GM18507 (cell line): ENCODE measurements at regions not wholly inside any gene's neighbourhood (a gene's known extent, or its start where the extent isn't known, plus 50 kb on each side); places are given as distances from the start of the nearest gene placed in this dataset.
"Not testable (repeated sequence)": the region's sequence is repeated elsewhere in the genome, so short reads cannot be mapped to it uniquely, and the experiment has no call there.

Experiments used
- DNase-seq: peaks from one replicate; pipeline ENCODE4 v3.0.0; 2011; ENCODE audit warnings: low read depth; ENCODE audit not compliant: insufficient read length; ENCODE audit errors: extremely low spot score
- FAIRE-seq: peaks from 2 replicates; lab custom pipeline; 2011; peaks lifted over from hg19 to GRCh38; lab: Jason Lieb, UNC

GRCh38 chr9:88596376-88596775 lies 61.4 kb downstream of the NXNL2 start:
- FAIRE-seq (no peak), DNase-seq (no peak)

- FAIRE-seq (no peak), DNase-seq (no peak)
Observed at GRCh38 chr9:88604836-88605511, 70.0 kb downstream of the NXNL2 start.

- DNase-seq (no peak), FAIRE-seq (no peak)
Observed at GRCh38 chr9:88605512-88606362, 70.8 kb downstream of the NXNL2 start.

DNA sequence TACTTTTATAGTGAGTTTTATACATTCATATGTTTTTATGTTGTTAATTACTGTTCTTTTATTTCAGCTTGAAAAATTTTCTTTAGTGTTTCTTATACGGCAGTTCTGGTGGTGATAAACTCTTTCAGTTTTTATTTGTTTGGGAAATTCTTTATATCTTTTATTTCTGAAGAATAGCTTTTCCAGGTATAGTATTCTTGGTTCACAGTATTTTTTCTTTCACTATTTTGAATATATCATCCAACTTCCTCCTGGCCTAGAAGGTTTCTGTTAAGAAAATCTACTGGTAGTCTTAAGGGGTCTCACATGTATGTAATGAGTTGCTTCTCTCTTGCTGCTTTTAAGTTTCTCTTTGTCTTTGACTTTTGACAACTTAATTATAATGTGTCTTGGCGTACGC lies 79.4 kb downstream of the NXNL2 start:
- no peak for FAIRE-seq
- no peak for DNase-seq

DNA sequence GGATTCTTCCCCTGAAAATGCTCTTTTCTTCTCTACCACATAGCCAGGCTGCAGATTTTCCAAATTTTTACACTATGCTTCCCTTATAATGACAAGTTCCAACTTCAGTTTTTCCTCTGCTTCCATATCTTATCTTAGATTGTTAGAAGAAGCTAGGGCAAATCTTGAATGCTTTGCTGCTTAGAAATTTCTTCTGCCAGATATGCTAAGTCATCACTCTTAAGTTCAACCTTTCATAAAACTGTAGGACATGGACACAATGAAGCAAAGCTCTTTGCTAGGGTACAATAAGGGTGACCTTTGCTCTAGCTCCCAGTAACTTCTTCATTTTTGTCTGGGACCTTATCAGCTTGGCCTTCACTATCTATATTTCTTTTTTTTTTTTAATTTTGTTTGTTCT lies 88.7 kb downstream of the NXNL2 start:
- FAIRE-seq = no peak

DNA sequence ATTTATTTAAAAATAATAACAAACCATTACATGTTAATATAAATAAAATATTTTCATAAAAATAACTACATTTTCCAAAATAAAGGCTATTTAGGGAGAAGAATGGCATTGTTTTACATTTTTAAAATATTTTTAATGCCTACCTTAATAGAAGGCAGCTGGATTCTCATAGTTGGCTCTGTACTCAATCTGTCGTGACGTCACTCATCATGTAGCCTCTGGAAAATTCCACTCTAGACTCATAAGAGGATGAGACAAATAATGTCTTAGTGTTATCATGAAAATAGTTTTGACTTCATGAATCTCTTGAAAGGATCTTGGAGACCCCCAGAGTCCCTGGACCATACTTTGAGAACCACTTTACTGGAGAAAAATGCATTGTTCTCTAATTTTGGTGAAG lies 93.1 kb downstream of the NXNL2 start:
- FAIRE-seq = no peak
- DNase-seq = no peak

More for the DNA sequence above, 88.7 kb downstream of the NXNL2 start:
- DNase-seq = no peak

DNA sequence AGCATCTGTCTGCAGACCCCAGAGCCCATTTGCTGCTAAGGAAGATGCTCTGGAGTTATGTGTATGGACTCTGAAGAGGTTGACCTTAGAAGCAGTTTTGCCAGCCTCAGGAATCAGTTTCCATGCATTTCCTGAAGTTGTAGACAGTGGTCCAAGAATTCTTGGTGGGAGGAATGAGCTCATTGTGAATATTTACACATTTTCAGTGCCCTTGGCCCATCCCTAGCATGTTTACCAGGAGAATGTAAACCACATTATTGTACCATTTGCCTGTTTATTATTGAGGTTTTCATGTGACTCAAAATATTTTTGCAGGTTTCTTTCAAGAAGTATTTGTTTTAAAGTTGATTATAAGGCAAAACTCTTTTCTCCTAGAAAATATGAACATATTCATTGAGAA lies 93.8 kb downstream of the NXNL2 start:
- DNase-seq (no peak), FAIRE-seq (no peak)

DNA sequence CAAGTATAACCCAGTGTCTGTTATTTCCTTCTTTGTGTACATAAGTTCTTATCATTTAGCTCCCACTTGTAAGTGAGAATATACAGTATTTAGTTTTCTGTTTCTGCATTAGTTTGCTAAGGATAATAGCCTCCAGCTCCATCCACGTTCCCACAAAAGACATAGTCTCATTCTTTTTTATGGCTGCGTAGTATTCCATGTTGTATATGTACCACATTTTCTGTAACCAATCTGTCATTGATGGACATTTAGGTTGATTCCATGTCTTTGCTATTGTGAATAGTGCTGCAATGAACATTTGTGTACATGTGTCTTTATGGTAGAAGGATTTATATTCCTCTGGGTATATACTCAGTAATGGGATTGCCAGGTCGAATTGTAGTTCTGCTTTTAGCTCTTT lies 95.6 kb downstream of the NXNL2 start:
- not testable (repeated sequence) for FAIRE-seq, DNase-seq

DNA sequence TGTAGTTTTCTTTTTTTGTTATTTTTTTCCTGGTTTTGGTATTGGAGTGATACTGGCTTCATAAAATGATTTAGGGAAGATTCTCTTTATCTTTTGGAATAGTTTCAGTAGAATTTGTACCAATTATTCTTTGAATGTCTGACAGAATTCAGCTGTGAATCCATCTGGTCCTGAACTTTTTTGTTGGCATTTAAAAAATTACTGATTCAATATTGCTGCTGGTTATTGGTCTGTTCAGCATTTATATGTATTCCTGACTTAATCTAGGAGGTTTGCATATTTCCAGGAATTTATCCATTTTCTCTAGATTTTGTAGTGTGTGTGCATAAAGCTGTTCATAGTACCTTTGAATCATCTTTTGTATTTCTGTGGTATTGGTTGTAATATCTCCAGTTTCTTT lies 100.2 kb downstream of the NXNL2 start:
- FAIRE-seq = no peak
- DNase-seq = no peak

DNA sequence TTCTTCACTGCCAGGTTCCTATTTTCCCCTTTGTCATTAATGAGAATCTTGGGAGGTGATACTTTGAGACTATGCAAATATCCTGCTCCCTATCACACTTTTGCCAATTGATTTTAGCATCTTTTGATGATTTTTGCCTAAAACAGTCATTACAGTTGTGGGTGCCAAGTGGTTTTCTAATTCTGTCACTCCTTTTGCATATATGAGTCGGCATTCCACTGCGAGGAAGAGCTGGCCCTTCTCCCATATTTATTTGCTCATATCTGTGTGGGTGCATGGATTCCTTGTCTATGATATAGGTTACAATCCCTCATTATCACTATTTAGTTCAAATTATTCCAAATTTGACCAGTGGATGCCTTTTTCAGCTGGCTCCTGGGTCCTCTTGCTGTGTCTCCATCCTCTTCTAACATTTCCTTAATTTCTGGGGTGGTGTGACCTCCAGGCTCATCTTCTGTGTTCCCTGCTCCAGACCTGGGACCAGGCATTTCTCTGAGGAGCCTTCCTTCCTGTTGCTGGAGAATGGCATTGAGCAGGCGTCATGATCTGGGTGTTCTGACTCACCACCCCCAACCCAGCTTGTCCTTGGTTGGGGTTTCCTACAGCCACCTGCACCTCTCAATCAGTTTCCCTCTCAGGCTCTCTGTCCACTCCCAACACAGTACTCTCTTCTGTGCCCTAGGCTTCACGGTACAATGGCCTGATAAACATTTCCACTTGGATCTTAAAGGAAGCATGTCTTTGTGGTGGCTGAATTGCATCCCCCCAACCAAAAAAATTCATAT lies 106.7 kb downstream of the NXNL2 start:
- FAIRE-seq (no peak), DNase-seq (no peak)

DNA sequence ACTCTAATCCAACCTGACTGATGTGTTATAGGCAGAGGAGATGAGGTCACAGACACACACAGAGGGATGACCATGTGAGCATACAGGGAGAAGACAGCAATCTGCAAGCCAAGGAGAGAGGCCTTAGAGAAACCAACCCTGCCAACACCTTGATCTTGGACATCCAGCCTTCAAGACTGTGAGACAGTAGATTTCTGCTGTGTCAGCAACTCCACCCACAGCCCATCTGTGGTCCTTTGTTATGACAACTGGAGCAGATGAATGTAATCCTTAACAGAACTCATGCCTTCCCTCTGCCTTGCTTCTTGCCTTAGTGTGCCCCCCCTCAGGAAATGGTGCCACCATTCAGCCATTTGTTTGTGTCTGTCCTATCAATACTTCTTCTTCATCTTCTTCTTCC lies 107.4 kb downstream of the NXNL2 start:
- FAIRE-seq (no peak), DNase-seq (no peak)

DNA sequence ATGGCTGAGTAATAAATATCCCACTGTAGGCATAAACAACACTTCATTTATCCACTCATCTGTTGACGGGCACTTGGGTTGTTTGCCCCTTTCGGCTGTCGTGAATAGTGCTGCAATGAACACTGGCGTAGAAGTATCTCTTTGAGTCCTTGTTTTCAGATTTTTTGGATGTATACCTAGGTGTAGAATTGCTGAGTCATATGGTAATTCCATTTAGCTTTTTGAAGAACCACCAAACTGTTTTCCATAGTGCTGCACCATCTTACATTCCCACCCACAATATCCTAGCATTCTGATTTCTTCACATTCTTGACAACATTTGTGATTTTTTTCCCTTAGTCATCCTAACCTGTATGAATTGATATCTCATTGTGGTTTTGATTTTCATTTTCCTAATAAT lies 109.0 kb downstream of the NXNL2 start:
- FAIRE-seq = no peak
- DNase-seq = no peak

GRCh38 chr9:88645172-88645878 lies 110.3 kb downstream of the NXNL2 start:
- no peak for DNase-seq
- no peak for FAIRE-seq

- DNase-seq (no peak), FAIRE-seq (no peak)
Observed at GRCh38 chr9:88645879-88646199, 110.9 kb downstream of the NXNL2 start.

- FAIRE-seq = no peak
- DNase-seq = no peak
Observed at GRCh38 chr9:88646539-88647300, 111.7 kb downstream of the NXNL2 start.

GRCh38 chr9:88651682-88652633 lies 117.0 kb downstream of the NXNL2 start:
- no peak for FAIRE-seq
- no peak for DNase-seq

- FAIRE-seq (no peak), DNase-seq (no peak)
Observed at GRCh38 chr9:88652876-88653275, 117.9 kb downstream of the NXNL2 start.

GRCh38 chr9:88653406-88653805 lies 118.4 kb downstream of the NXNL2 start:
- DNase-seq (no peak), FAIRE-seq (no peak)
